ENCODE measurements at regions not wholly inside any gene's neighbourhood (a gene's known extent, or its start where the extent isn't known, plus 50 kb on each side); places are given as distances from the start of the nearest gene placed in this dataset.

GRCh38 chr10:4535521-4535920, 290.5 kb upstream of the AKR1E2 start:
- peaks cover 0 to 12% (median 6%) of the 10 kb centered on the region in 5 donors for H3K27me3 Mint-ChIP-seq
- ChIA-PET POLR2A (no interaction called here), CTCF (no interaction called here)
- Histone ChIP-seq H3K4me1 (ENCODE audit: control insufficient read depth in 2 of 2, insufficient read depth in 2 of 2, low read length in 2 of 2) (no peaks in the 10 kb centered on the region), H3K4me3 (ENCODE audit: low read length) (no peak overlapping the region), H3K36me3 (ENCODE audit: control insufficient read depth in 2 of 3, insufficient read depth in 3 of 3, low read length in 3 of 3) (no peaks in the 10 kb centered on the region), H3K27ac (ENCODE audit: low read depth, low read length) (no peak overlapping the region), H3K27me3 (ENCODE audit: control insufficient read depth in 2 of 2, insufficient read depth in 2 of 2, low read length in 2 of 2) (no peaks in the 10 kb centered on the region), H3K9me3 (ENCODE audit: control insufficient read depth in 2 of 3, low read length in 3 of 3) (no peaks in the 10 kb centered on the region)
- no peak for ATAC-seq
- H3K27ac Mint-ChIP-seq, result no peak overlapping the region
- H3K9me3 Mint-ChIP-seq, result peaks cover 0 to 28% (median 9%) of the 10 kb centered on the region in 11 donors
- no peak for DNase-seq
- no peak overlapping the region for H3K4me3 Mint-ChIP-seq
- H3K36me3 Mint-ChIP-seq, result peaks cover 0 to 6% (median 0%) of the 10 kb centered on the region in 5 donors
- intact Hi-C loops (cut with micrococcal nuclease), result no loop called here
- peaks cover 0 to 3% (median 0%) of the 10 kb centered on the region in 7 donors for H3K4me1 Mint-ChIP-seq

GRCh38 chr10:4533621-4534020, 292.4 kb upstream of the AKR1E2 start:
- no peak overlapping the region for H3K27ac Mint-ChIP-seq
- no peak for DNase-seq
- peaks cover 0 to 3% (median 0%) of the 10 kb centered on the region in 7 donors for H3K4me1 Mint-ChIP-seq
- no peak overlapping the region for H3K27ac ChIP-seq (ENCODE audit: low read depth, low read length)
- no peaks in the 10 kb centered on the region for H3K36me3 ChIP-seq (ENCODE audit: control insufficient read depth in 2 of 3, insufficient read depth in 3 of 3, low read length in 3 of 3)
- H3K27me3 Mint-ChIP-seq, result peaks cover 5 to 17% (median 8%) of the 10 kb centered on the region in 5 donors
- ChIA-PET CTCF (no interaction called here), POLR2A (no interaction called here)
- no peaks in the 10 kb centered on the region for H3K4me1 ChIP-seq (ENCODE audit: control insufficient read depth in 2 of 2, insufficient read depth in 2 of 2, low read length in 2 of 2)
- no peak overlapping the region for H3K4me3 Mint-ChIP-seq
- no peaks in the 10 kb centered on the region for H3K9me3 ChIP-seq (ENCODE audit: control insufficient read depth in 2 of 3, low read length in 3 of 3)
- H3K9me3 Mint-ChIP-seq, result peaks cover 0 to 25% (median 12%) of the 10 kb centered on the region in 11 donors
- peaks cover 0 to 6% (median 0%) of the 10 kb centered on the region in 5 donors for H3K36me3 Mint-ChIP-seq
- no peaks in the 10 kb centered on the region for H3K27me3 ChIP-seq (ENCODE audit: control insufficient read depth in 2 of 2, insufficient read depth in 2 of 2, low read length in 2 of 2)
- no peak for ATAC-seq
- intact Hi-C loops (cut with micrococcal nuclease), result no loop called here
- no peak overlapping the region for H3K4me3 ChIP-seq (ENCODE audit: low read length)

- no peaks in the 10 kb centered on the region for H3K9me3 ChIP-seq (ENCODE audit: control insufficient read depth in 2 of 3, low read length in 3 of 3)
- Mint-ChIP-seq H3K27me3 (peaks cover 5 to 17% (median 8%) of the 10 kb centered on the region in 5 donors), H3K9me3 (peaks cover 0 to 19% (median 12%) of the 10 kb centered on the region in 11 donors), H3K27ac (no peak overlapping the region), H3K4me3 (no peak overlapping the region), H3K36me3 (peaks cover 0 to 6% (median 0%) of the 10 kb centered on the region in 5 donors), H3K4me1 (peaks cover 0 to 3% (median 0%) of the 10 kb centered on the region in 7 donors)
- CTCF ChIA-PET, result no interaction called here
- H3K36me3 ChIP-seq (ENCODE audit: control insufficient read depth in 2 of 3, insufficient read depth in 3 of 3, low read length in 3 of 3), result no peaks in the 10 kb centered on the region
- H3K4me3 ChIP-seq (ENCODE audit: low read length), result no peak overlapping the region
- H3K27me3 ChIP-seq (ENCODE audit: control insufficient read depth in 2 of 2, insufficient read depth in 2 of 2, low read length in 2 of 2), result no peaks in the 10 kb centered on the region
- intact Hi-C loops (cut with micrococcal nuclease), result no loop called here
- DNase-seq (no peak), ATAC-seq (no peak)
- no peak overlapping the region for H3K27ac ChIP-seq (ENCODE audit: low read depth, low read length)
- H3K4me1 ChIP-seq (ENCODE audit: control insufficient read depth in 2 of 2, insufficient read depth in 2 of 2, low read length in 2 of 2), result no peaks in the 10 kb centered on the region
- POLR2A ChIA-PET, result no interaction called here
These were observed 293.0 kb upstream of the AKR1E2 start for GRCh38 chr10:4532976-4533375.

- H3K27ac Mint-ChIP-seq, result no peak overlapping the region
- no peaks in the 10 kb centered on the region for H3K27me3 ChIP-seq (ENCODE audit: control insufficient read depth in 2 of 2, insufficient read depth in 2 of 2, low read length in 2 of 2)
- H3K4me1 Mint-ChIP-seq, result peaks cover 0 to 3% (median 0%) of the 10 kb centered on the region in 7 donors
- peaks cover 2 to 20% (median 8%) of the 10 kb centered on the region in 5 donors for H3K27me3 Mint-ChIP-seq
- H3K27ac ChIP-seq (ENCODE audit: low read depth, low read length), result no peak overlapping the region
- peaks cover 0 to 2% (median 0%) of the 10 kb centered on the region in 5 donors for H3K36me3 Mint-ChIP-seq
- no peak overlapping the region for H3K4me3 ChIP-seq (ENCODE audit: low read length)
- ChIA-PET POLR2A (no interaction called here), CTCF (no interaction called here)
- no peaks in the 10 kb centered on the region for H3K36me3 ChIP-seq (ENCODE audit: control insufficient read depth in 2 of 3, insufficient read depth in 3 of 3, low read length in 3 of 3)
- DNase-seq (no peak), ATAC-seq (no peak)
- H3K4me1 ChIP-seq (ENCODE audit: control insufficient read depth in 2 of 2, insufficient read depth in 2 of 2, low read length in 2 of 2), result no peaks in the 10 kb centered on the region
- H3K4me3 Mint-ChIP-seq, result no peak overlapping the region
- intact Hi-C loops (cut with micrococcal nuclease), result no loop called here
- peaks cover 0 to 14% (median 7%) of the 10 kb centered on the region in 11 donors for H3K9me3 Mint-ChIP-seq
- no peaks in the 10 kb centered on the region for H3K9me3 ChIP-seq (ENCODE audit: control insufficient read depth in 2 of 3, low read length in 3 of 3)
These were observed 293.5 kb upstream of the AKR1E2 start for GRCh38 chr10:4532467-4532866.

GRCh38 chr10:4532011-4532410, 294.0 kb upstream of the AKR1E2 start:
- intact Hi-C loops (cut with micrococcal nuclease), result no loop called here
- ChIA-PET POLR2A (no interaction called here), CTCF (no interaction called here)
- H3K27me3 ChIP-seq (ENCODE audit: control insufficient read depth in 2 of 2, insufficient read depth in 2 of 2, low read length in 2 of 2), result no peaks in the 10 kb centered on the region
- H3K27ac ChIP-seq (ENCODE audit: low read depth, low read length), result no peak overlapping the region
- H3K4me1 ChIP-seq (ENCODE audit: control insufficient read depth in 2 of 2, insufficient read depth in 2 of 2, low read length in 2 of 2), result no peaks in the 10 kb centered on the region
- DNase-seq (no peak), ATAC-seq (no peak)
- H3K4me3 ChIP-seq (ENCODE audit: low read length), result no peak overlapping the region
- H3K27ac Mint-ChIP-seq, result no peak overlapping the region
- H3K4me3 Mint-ChIP-seq, result no peak overlapping the region
- peaks cover 0 to 2% (median 0%) of the 10 kb centered on the region in 5 donors for H3K36me3 Mint-ChIP-seq
- peaks cover 0 to 3% (median 0%) of the 10 kb centered on the region in 7 donors for H3K4me1 Mint-ChIP-seq
- no peaks in the 10 kb centered on the region for H3K36me3 ChIP-seq (ENCODE audit: control insufficient read depth in 2 of 3, insufficient read depth in 3 of 3, low read length in 3 of 3)
- peaks cover 0 to 11% (median 6%) of the 10 kb centered on the region in 11 donors for H3K9me3 Mint-ChIP-seq
- peaks cover 0 to 25% (median 8%) of the 10 kb centered on the region in 5 donors for H3K27me3 Mint-ChIP-seq
- H3K9me3 ChIP-seq (ENCODE audit: control insufficient read depth in 2 of 3, low read length in 3 of 3), result no peaks in the 10 kb centered on the region

- Mint-ChIP-seq H3K4me1 (peaks cover 0 to 3% (median 0%) of the 10 kb centered on the region in 7 donors), H3K9me3 (peaks cover 0 to 3% (median 0%) of the 10 kb centered on the region in 11 donors), H3K27ac (no peak overlapping the region), H3K4me3 (no peak overlapping the region), H3K27me3 (peaks cover 0 to 32% (median 11%) of the 10 kb centered on the region in 5 donors), H3K36me3 (no peaks in the 10 kb centered on the region)
- no peak overlapping the region for H3K4me3 ChIP-seq (ENCODE audit: low read length)
- DNase-seq (no peak), ATAC-seq (no peak)
- CTCF ChIA-PET, result no interaction called here
- POLR2A ChIA-PET, result no interaction called here
- no peaks in the 10 kb centered on the region for H3K9me3 ChIP-seq (ENCODE audit: control insufficient read depth in 2 of 3, low read length in 3 of 3)
- H3K4me1 ChIP-seq (ENCODE audit: control insufficient read depth in 2 of 2, insufficient read depth in 2 of 2, low read length in 2 of 2), result no peaks in the 10 kb centered on the region
- intact Hi-C loops (cut with micrococcal nuclease), result no loop called here
- H3K36me3 ChIP-seq (ENCODE audit: control insufficient read depth in 2 of 3, insufficient read depth in 3 of 3, low read length in 3 of 3), result no peaks in the 10 kb centered on the region
- no peak overlapping the region for H3K27ac ChIP-seq (ENCODE audit: low read depth, low read length)
- H3K27me3 ChIP-seq (ENCODE audit: control insufficient read depth in 2 of 2, insufficient read depth in 2 of 2, low read length in 2 of 2), result no peaks in the 10 kb centered on the region
These were observed 296.7 kb upstream of the AKR1E2 start for GRCh38 chr10:4529266-4529665.

GRCh38 chr10:4527281-4527970, 298.6 kb upstream of the AKR1E2 start:
- H3K36me3 ChIP-seq (ENCODE audit: control insufficient read depth in 2 of 3, insufficient read depth in 3 of 3, low read length in 3 of 3), result no peaks in the 10 kb centered on the region
- ChIA-PET POLR2A (no interaction called here), CTCF (no interaction called here)
- Mint-ChIP-seq H3K36me3 (no peaks in the 10 kb centered on the region), H3K27me3 (peaks cover 0 to 44% (median 11%) of the 10 kb centered on the region in 5 donors), H3K9me3 (peaks cover 0 to 3% (median 0%) of the 10 kb centered on the region in 11 donors), H3K4me1 (no peaks in the 10 kb centered on the region), H3K27ac (no peak overlapping the region), H3K4me3 (no peak overlapping the region)
- no peaks in the 10 kb centered on the region for H3K27me3 ChIP-seq (ENCODE audit: control insufficient read depth in 2 of 2, insufficient read depth in 2 of 2, low read length in 2 of 2)
- H3K4me3 ChIP-seq (ENCODE audit: low read length), result no peak overlapping the region
- intact Hi-C loops (cut with micrococcal nuclease), result no loop called here
- no peaks in the 10 kb centered on the region for H3K4me1 ChIP-seq (ENCODE audit: control insufficient read depth in 2 of 2, insufficient read depth in 2 of 2, low read length in 2 of 2)
- H3K9me3 ChIP-seq (ENCODE audit: control insufficient read depth in 2 of 3, low read length in 3 of 3), result no peaks in the 10 kb centered on the region
- no peak for ATAC-seq
- H3K27ac ChIP-seq (ENCODE audit: low read depth, low read length), result no peak overlapping the region
- DNase-seq, result no peak

Measured in naive thymus-derived CD4-positive, alpha-beta T cell (primary cell).